ENCODE measurements at regions not wholly inside any gene's neighbourhood (a gene's known extent, or its start where the extent isn't known, plus 50 kb on each side); places are given as distances from the start of the nearest gene placed in this dataset.

DNA sequence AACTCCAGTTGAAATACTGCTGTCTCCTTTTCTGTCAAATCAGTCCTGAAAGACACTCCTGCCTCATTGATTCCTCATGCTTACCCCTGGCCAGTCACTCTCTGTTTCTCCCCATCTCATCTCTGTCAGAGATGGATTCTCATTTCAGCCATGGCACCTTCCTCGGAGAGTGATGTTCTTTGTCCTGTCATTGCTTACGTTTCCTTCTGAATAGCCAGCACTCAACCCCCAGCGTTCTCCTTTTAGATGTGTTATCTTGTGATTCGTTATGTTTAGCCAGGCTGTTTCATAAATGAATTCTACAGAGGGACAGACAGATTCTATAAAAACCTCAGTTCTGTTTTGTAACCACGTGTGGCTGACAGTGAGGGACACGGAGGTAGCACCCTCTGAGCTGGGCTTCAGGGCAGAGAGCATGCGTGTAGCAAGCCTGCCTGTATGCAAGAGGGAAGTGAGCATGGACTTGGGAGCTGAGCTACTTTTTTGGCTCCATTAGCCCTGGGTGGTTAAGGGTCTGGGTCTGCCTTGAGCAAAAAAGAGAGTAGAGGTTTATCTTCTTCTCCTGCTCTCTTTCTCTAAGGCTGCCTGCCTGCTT, 354.6 kb downstream of the DDX10 start:
- no peak overlapping the region for H3K27ac ChIP-seq (ENCODE audit: low read depth in 1 of 3, low read length in 2 of 3)
- DNase-seq (no peak), FAIRE-seq (no peak)
- H3K9me3 ChIP-seq (ENCODE audit: control insufficient read depth in 2 of 2, insufficient read depth in 1 of 2, low read depth in 1 of 2, low read length in 1 of 2): no peaks in the 10 kb centered on the region
- no peak overlapping the region for H3K4me3 ChIP-seq (ENCODE audit: low read depth in 1 of 3, low read length in 3 of 3)
- no peaks in the 10 kb centered on the region for H3K4me1 ChIP-seq (ENCODE audit: control insufficient read depth in 3 of 3, insufficient read depth in 2 of 3, low read depth in 1 of 3, low read length in 2 of 3)
- 70 to 80% (median 80%) methylated on average over 7 of the region's 7 CpGs for WGBS, 3 donors
- H3K27me3 ChIP-seq (ENCODE audit: control insufficient read depth in 3 of 3, insufficient read depth in 3 of 3, low read length in 3 of 3): no peaks in the 10 kb centered on the region
- no peaks in the 10 kb centered on the region for H3K36me3 ChIP-seq (ENCODE audit: control insufficient read depth in 3 of 3, insufficient read depth in 2 of 3, low read depth in 1 of 3, low read length in 3 of 3)

GRCh38 chr11:109023036-109023435, 358.2 kb downstream of the DDX10 start:
- Histone ChIP-seq H3K27me3 (ENCODE audit: control insufficient read depth in 3 of 3, insufficient read depth in 3 of 3, low read length in 3 of 3) (no peaks in the 10 kb centered on the region), H3K27ac (ENCODE audit: low read depth in 1 of 3, low read length in 2 of 3) (no peak overlapping the region), H3K9me3 (ENCODE audit: control insufficient read depth in 2 of 2, insufficient read depth in 1 of 2, low read depth in 1 of 2, low read length in 1 of 2) (peaks cover 0 to 3% of the 10 kb centered on the region in 2 donors), H3K4me1 (ENCODE audit: control insufficient read depth in 3 of 3, insufficient read depth in 2 of 3, low read depth in 1 of 3, low read length in 2 of 3) (no peaks in the 10 kb centered on the region), H3K36me3 (ENCODE audit: control insufficient read depth in 3 of 3, insufficient read depth in 2 of 3, low read depth in 1 of 3, low read length in 3 of 3) (no peaks in the 10 kb centered on the region), H3K4me3 (ENCODE audit: low read depth in 1 of 3, low read length in 3 of 3) (no peak overlapping the region)
- FAIRE-seq (no peak), DNase-seq (no peak)
- WGBS, 3 donors: 75 to 83% (median 80%) methylated on average over 2 of the region's 2 CpGs

DNA sequence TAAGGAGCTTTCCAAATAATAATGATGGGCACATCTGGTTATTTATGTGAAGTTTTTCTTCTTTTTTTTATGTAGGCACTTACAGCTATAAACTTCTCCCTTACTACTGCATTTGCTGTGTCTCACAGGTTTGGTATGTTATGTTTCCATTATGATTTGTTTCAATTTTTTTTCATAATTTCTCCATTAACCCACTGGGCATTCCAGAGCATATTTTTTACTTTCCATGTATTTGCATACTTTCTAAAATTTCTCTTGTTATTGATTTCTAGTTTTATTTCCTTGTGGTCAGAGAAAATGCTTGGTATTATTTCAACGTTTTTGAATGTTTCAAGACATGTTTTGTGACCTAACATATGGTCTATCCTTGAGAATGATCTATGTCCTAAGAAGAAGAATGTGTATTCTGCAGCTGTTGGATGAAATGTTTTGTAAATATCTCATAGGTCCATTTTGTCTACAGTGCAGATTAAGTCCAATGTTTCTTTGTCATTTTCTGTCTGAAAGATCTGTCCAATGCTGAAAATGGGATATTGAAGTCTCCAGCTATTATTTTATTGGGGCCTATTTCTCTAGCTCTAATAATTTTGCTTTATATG, 362.1 kb downstream of the DDX10 start:
- Histone ChIP-seq H3K27ac (ENCODE audit: low read depth in 1 of 3, low read length in 2 of 3) (no peak overlapping the region), H3K27me3 (ENCODE audit: control insufficient read depth in 3 of 3, insufficient read depth in 3 of 3, low read length in 3 of 3) (no peaks in the 10 kb centered on the region), H3K9me3 (ENCODE audit: control insufficient read depth in 2 of 2, insufficient read depth in 1 of 2, low read depth in 1 of 2, low read length in 1 of 2) (peaks cover 0 to 3% of the 10 kb centered on the region in 2 donors), H3K4me3 (ENCODE audit: low read depth in 1 of 3, low read length in 3 of 3) (no peak overlapping the region), H3K36me3 (ENCODE audit: control insufficient read depth in 3 of 3, insufficient read depth in 2 of 3, low read depth in 1 of 3, low read length in 3 of 3) (no peaks in the 10 kb centered on the region), H3K4me1 (ENCODE audit: control insufficient read depth in 3 of 3, insufficient read depth in 2 of 3, low read depth in 1 of 3, low read length in 2 of 3) (no peaks in the 10 kb centered on the region)
- WGBS, 3 donors: 11 to 30% (median 24%) methylated on average over 1 of the region's 1 CpG
- DNase-seq (no peak), FAIRE-seq (no peak)

- H3K27ac ChIP-seq (ENCODE audit: low read depth in 1 of 3, low read length in 2 of 3): no peak overlapping the region
- H3K9me3 ChIP-seq (ENCODE audit: control insufficient read depth in 2 of 2, insufficient read depth in 1 of 2, low read depth in 1 of 2, low read length in 1 of 2): peaks cover 0 to 3% of the 10 kb centered on the region in 2 donors
- no peaks in the 10 kb centered on the region for H3K4me1 ChIP-seq (ENCODE audit: control insufficient read depth in 3 of 3, insufficient read depth in 2 of 3, low read depth in 1 of 3, low read length in 2 of 3)
- no peaks in the 10 kb centered on the region for H3K27me3 ChIP-seq (ENCODE audit: control insufficient read depth in 3 of 3, insufficient read depth in 3 of 3, low read length in 3 of 3)
- DNase-seq (no peak), FAIRE-seq (no peak)
- H3K36me3 ChIP-seq (ENCODE audit: control insufficient read depth in 3 of 3, insufficient read depth in 2 of 3, low read depth in 1 of 3, low read length in 3 of 3): no peaks in the 10 kb centered on the region
- WGBS, 3 donors: 13 to 61% (median 30%) methylated on average over 2 of the region's 2 CpGs
- H3K4me3 ChIP-seq (ENCODE audit: low read depth in 1 of 3, low read length in 3 of 3): no peak overlapping the region
Observed at GRCh38 chr11:109027851-109028250, 363.0 kb downstream of the DDX10 start.

DNA sequence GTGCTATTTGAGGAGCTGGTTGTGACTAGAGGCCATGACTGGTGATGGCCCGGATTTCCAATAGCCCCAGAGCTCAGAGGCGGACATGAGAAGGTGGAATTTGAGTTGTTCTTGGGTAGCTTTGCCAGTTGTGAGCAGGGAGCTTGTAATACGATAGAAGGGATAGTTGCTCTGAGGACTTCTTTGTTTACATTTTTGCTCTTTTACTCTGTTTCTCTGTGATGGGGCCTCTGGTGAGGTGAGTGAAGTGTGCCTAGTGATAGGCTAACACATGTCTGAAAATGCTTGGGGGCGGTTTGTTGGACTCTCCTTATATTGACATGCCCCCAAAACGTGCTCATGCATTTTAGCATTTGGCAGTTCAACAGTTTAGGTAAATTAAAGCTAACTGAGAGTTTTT, 365.1 kb downstream of the DDX10 start:
- no peak for DNase-seq
- WGBS, 3 donors: 42 to 63% (median 52%) methylated on average over 5 of the region's 5 CpGs
- H3K4me1 ChIP-seq (ENCODE audit: control insufficient read depth in 3 of 3, insufficient read depth in 2 of 3, low read depth in 1 of 3, low read length in 2 of 3): no peaks in the 10 kb centered on the region

DNA sequence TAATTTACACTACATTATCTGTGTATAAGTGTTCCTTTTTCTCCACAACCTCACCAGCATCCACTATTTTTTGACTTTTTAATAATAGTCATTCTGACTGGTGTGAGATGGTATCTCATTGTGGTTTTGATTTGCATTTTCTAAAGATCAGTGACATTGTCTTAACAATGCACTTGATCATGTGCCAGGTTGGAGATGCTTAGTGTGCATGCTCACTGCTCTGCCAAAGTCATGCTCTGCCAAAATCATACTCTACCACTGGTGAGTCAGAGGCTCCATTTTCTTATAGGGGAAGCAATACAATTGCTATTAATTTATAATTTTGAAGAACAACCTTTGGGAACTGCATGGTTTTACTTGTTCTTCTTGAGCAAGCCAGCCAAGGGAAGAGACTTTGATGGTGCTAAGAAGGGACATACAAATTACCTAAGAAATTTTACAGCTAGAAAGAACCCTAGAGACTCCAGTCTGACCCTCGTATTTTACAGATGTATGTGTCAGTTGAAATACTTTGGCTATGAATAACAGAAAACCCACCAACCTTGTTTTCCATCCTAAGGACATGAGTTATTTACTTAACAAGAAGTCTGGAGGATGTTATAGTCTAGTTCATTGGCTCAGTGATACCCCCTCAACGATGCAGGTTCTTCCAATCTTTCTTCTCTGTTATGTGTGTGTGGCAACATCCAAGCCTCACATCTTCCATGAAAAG, 368.9 kb downstream of the DDX10 start:
- DNase-seq (no peak), FAIRE-seq (no peak)
- Histone ChIP-seq H3K4me3 (ENCODE audit: low read depth in 1 of 3, low read length in 3 of 3) (no peak overlapping the region), H3K27me3 (ENCODE audit: control insufficient read depth in 3 of 3, insufficient read depth in 3 of 3, low read length in 3 of 3) (peaks cover 0 to 2% (median 0%) of the 10 kb centered on the region in 3 donors), H3K27ac (ENCODE audit: low read depth in 1 of 3, low read length in 2 of 3) (no peak overlapping the region), H3K36me3 (ENCODE audit: control insufficient read depth in 3 of 3, insufficient read depth in 2 of 3, low read depth in 1 of 3, low read length in 3 of 3) (no peaks in the 10 kb centered on the region), H3K9me3 (ENCODE audit: control insufficient read depth in 2 of 2, insufficient read depth in 1 of 2, low read depth in 1 of 2, low read length in 1 of 2) (no peaks in the 10 kb centered on the region), H3K4me1 (ENCODE audit: control insufficient read depth in 3 of 3, insufficient read depth in 2 of 3, low read depth in 1 of 3, low read length in 2 of 3) (no peaks in the 10 kb centered on the region)
- WGBS, 3 donors: 52 to 66% (median 56%) methylated on average over 2 of the region's 2 CpGs

More for the DNA sequence above, 365.1 kb downstream of the DDX10 start:
- FAIRE-seq: no peak
- Histone ChIP-seq H3K36me3 (ENCODE audit: control insufficient read depth in 3 of 3, insufficient read depth in 2 of 3, low read depth in 1 of 3, low read length in 3 of 3) (no peaks in the 10 kb centered on the region), H3K27ac (ENCODE audit: low read depth in 1 of 3, low read length in 2 of 3) (no peak overlapping the region), H3K4me3 (ENCODE audit: low read depth in 1 of 3, low read length in 3 of 3) (no peak overlapping the region), H3K9me3 (ENCODE audit: control insufficient read depth in 2 of 2, insufficient read depth in 1 of 2, low read depth in 1 of 2, low read length in 1 of 2) (peaks cover 0 to 3% of the 10 kb centered on the region in 2 donors), H3K27me3 (ENCODE audit: control insufficient read depth in 3 of 3, insufficient read depth in 3 of 3, low read length in 3 of 3) (no peaks in the 10 kb centered on the region)

- 71 to 86% (median 82%) methylated on average over 1 of the region's 1 CpG for WGBS, 3 donors
- DNase-seq: no peak
- FAIRE-seq: no peak
- H3K27me3 ChIP-seq (ENCODE audit: control insufficient read depth in 3 of 3, insufficient read depth in 3 of 3, low read length in 3 of 3): peaks cover 0 to 2% (median 0%) of the 10 kb centered on the region in 3 donors
- no peaks in the 10 kb centered on the region for H3K4me1 ChIP-seq (ENCODE audit: control insufficient read depth in 3 of 3, insufficient read depth in 2 of 3, low read depth in 1 of 3, low read length in 2 of 3)
- no peaks in the 10 kb centered on the region for H3K9me3 ChIP-seq (ENCODE audit: control insufficient read depth in 2 of 2, insufficient read depth in 1 of 2, low read depth in 1 of 2, low read length in 1 of 2)
- no peaks in the 10 kb centered on the region for H3K36me3 ChIP-seq (ENCODE audit: control insufficient read depth in 3 of 3, insufficient read depth in 2 of 3, low read depth in 1 of 3, low read length in 3 of 3)
- no peak overlapping the region for H3K27ac ChIP-seq (ENCODE audit: low read depth in 1 of 3, low read length in 2 of 3)
- no peak overlapping the region for H3K4me3 ChIP-seq (ENCODE audit: low read depth in 1 of 3, low read length in 3 of 3)
Observed at GRCh38 chr11:109034339-109034696, 369.4 kb downstream of the DDX10 start.

- Histone ChIP-seq H3K4me3 (ENCODE audit: low read depth in 1 of 3, low read length in 3 of 3) (no peak overlapping the region), H3K27me3 (ENCODE audit: control insufficient read depth in 3 of 3, insufficient read depth in 3 of 3, low read length in 3 of 3) (peaks cover 0 to 2% (median 0%) of the 10 kb centered on the region in 3 donors), H3K36me3 (ENCODE audit: control insufficient read depth in 3 of 3, insufficient read depth in 2 of 3, low read depth in 1 of 3, low read length in 3 of 3) (no peaks in the 10 kb centered on the region), H3K9me3 (ENCODE audit: control insufficient read depth in 2 of 2, insufficient read depth in 1 of 2, low read depth in 1 of 2, low read length in 1 of 2) (no peaks in the 10 kb centered on the region), H3K4me1 (ENCODE audit: control insufficient read depth in 3 of 3, insufficient read depth in 2 of 3, low read depth in 1 of 3, low read length in 2 of 3) (no peaks in the 10 kb centered on the region), H3K27ac (ENCODE audit: low read depth in 1 of 3, low read length in 2 of 3) (no peak overlapping the region)
- FAIRE-seq (no peak), DNase-seq (no peak)
- 95 to 97% (median 97%) methylated on average over 1 of the region's 1 CpG for WGBS, 3 donors
Observed at GRCh38 chr11:109035284-109035683, 370.4 kb downstream of the DDX10 start.
